ENCODE measurements at regions not wholly inside any gene's neighbourhood (a gene's known extent, or its start where the extent isn't known, plus 50 kb on each side); places are given as distances from the start of the nearest gene placed in this dataset.

GRCh38 chr18:2263303-2263890 is 307.9 kb downstream of the METTL4 start:
- H3K9me3 ChIP-seq (replicated peaks; ENCODE audit: insufficient read depth, low read length), result no peaks in the 10 kb centered on the region
- no peak overlapping the region for H3K4me3 ChIP-seq (ENCODE audit: low read length)
- no peaks in the 10 kb centered on the region for H3F3A ChIP-seq (ENCODE audit: insufficient read depth, low read length)
- no peaks in the 10 kb centered on the region for H3K79me2 ChIP-seq (ENCODE audit: low read length)
- H3K9me2 ChIP-seq (replicated peaks; ENCODE audit: insufficient read depth, low read length), result no peaks in the 10 kb centered on the region
- TF ChIP-seq EZH2phosphoT487 (IDR thresholded peaks at IDR 0.05; ENCODE audit: low read length), result no peak
- H3K27me3 ChIP-seq (replicated peaks; ENCODE audit: insufficient read depth, low read length), result no peaks in the 10 kb centered on the region
- H3K9ac ChIP-seq (ENCODE audit: low read length), result no peak overlapping the region
- H3K4me1 ChIP-seq (ENCODE audit: low read length), result no peaks in the 10 kb centered on the region
- no peak overlapping the region for H2AFZ ChIP-seq (ENCODE audit: low read length)
- H4K20me1 ChIP-seq (ENCODE audit: insufficient read depth, low read length), result no peaks in the 10 kb centered on the region
- H3K36me3 ChIP-seq (replicated peaks; ENCODE audit: insufficient read depth, low read length), result no peaks in the 10 kb centered on the region
- H3K4me2 ChIP-seq (ENCODE audit: low read depth, low read length), result no peak overlapping the region
- DNase-seq, result no peak
- no peak overlapping the region for H3K27ac ChIP-seq (ENCODE audit: low read length)

GRCh38 chr18:2274613-2275012 is 296.7 kb downstream of the METTL4 start:
- Histone ChIP-seq H3K27me3 (replicated peaks; ENCODE audit: insufficient read depth, low read length) (no peaks in the 10 kb centered on the region), H3K4me2 (ENCODE audit: low read depth, low read length) (no peak overlapping the region), H3K4me1 (ENCODE audit: low read length) (no peaks in the 10 kb centered on the region), H3F3A (ENCODE audit: insufficient read depth, low read length) (no peaks in the 10 kb centered on the region), H3K9me2 (replicated peaks; ENCODE audit: insufficient read depth, low read length) (no peaks in the 10 kb centered on the region), H2AFZ (ENCODE audit: low read length) (no peak overlapping the region), H4K20me1 (ENCODE audit: insufficient read depth, low read length) (no peaks in the 10 kb centered on the region), H3K79me2 (ENCODE audit: low read length) (no peaks in the 10 kb centered on the region), H3K9me3 (replicated peaks; ENCODE audit: insufficient read depth, low read length) (no peaks in the 10 kb centered on the region), H3K9ac (ENCODE audit: low read length) (no peak overlapping the region), H3K36me3 (replicated peaks; ENCODE audit: insufficient read depth, low read length) (no peaks in the 10 kb centered on the region), H3K4me3 (ENCODE audit: low read length) (no peak overlapping the region), H3K27ac (ENCODE audit: low read length) (no peak overlapping the region)
- TF ChIP-seq EZH2phosphoT487 (IDR thresholded peaks at IDR 0.05; ENCODE audit: low read length) (no peak), CTCF (IDR thresholded peaks at IDR 0.05; ENCODE audit: low read length) (no peak), EZH2 (optimal IDR thresholded peaks at IDR 0.05; ENCODE audit: low read depth, low read length) (no peak)
- DNase-seq, result no peak

- Histone ChIP-seq H3F3A (ENCODE audit: insufficient read depth, low read length) (no peaks in the 10 kb centered on the region), H3K4me1 (ENCODE audit: low read length) (no peaks in the 10 kb centered on the region), H4K20me1 (ENCODE audit: insufficient read depth, low read length) (no peaks in the 10 kb centered on the region), H3K27ac (ENCODE audit: low read length) (no peak overlapping the region), H3K9me2 (replicated peaks; ENCODE audit: insufficient read depth, low read length) (no peaks in the 10 kb centered on the region), H3K4me3 (ENCODE audit: low read length) (no peak overlapping the region), H3K79me2 (ENCODE audit: low read length) (no peaks in the 10 kb centered on the region), H3K9ac (ENCODE audit: low read length) (no peak overlapping the region), H3K36me3 (replicated peaks; ENCODE audit: insufficient read depth, low read length) (no peaks in the 10 kb centered on the region), H3K27me3 (replicated peaks; ENCODE audit: insufficient read depth, low read length) (no peaks in the 10 kb centered on the region), H3K4me2 (ENCODE audit: low read depth, low read length) (no peak overlapping the region), H2AFZ (ENCODE audit: low read length) (no peak overlapping the region), H3K9me3 (replicated peaks; ENCODE audit: insufficient read depth, low read length) (no peaks in the 10 kb centered on the region)
- no peak for DNase-seq
- TF ChIP-seq EZH2 (optimal IDR thresholded peaks at IDR 0.05; ENCODE audit: low read depth, low read length) (no peak), EZH2phosphoT487 (IDR thresholded peaks at IDR 0.05; ENCODE audit: low read length) (no peak), CTCF (IDR thresholded peaks at IDR 0.05; ENCODE audit: low read length) (no peak)
These were observed 290.2 kb downstream of the METTL4 start for GRCh38 chr18:2281086-2281485.

- Histone ChIP-seq H3K4me2 (ENCODE audit: low read depth, low read length) (no peak overlapping the region), H3K27ac (ENCODE audit: low read length) (no peak overlapping the region), H3F3A (ENCODE audit: insufficient read depth, low read length) (no peaks in the 10 kb centered on the region), H4K20me1 (ENCODE audit: insufficient read depth, low read length) (no peaks in the 10 kb centered on the region), H3K4me1 (ENCODE audit: low read length) (no peaks in the 10 kb centered on the region), H3K9ac (ENCODE audit: low read length) (no peak overlapping the region), H2AFZ (ENCODE audit: low read length) (no peak overlapping the region), H3K9me2 (replicated peaks; ENCODE audit: insufficient read depth, low read length) (no peaks in the 10 kb centered on the region), H3K4me3 (ENCODE audit: low read length) (no peak overlapping the region), H3K36me3 (replicated peaks; ENCODE audit: insufficient read depth, low read length) (no peaks in the 10 kb centered on the region), H3K79me2 (ENCODE audit: low read length) (no peaks in the 10 kb centered on the region), H3K9me3 (replicated peaks; ENCODE audit: insufficient read depth, low read length) (no peaks in the 10 kb centered on the region), H3K27me3 (replicated peaks; ENCODE audit: insufficient read depth, low read length) (no peaks in the 10 kb centered on the region)
- TF ChIP-seq EZH2 (optimal IDR thresholded peaks at IDR 0.05; ENCODE audit: low read depth, low read length) (no peak), EZH2phosphoT487 (IDR thresholded peaks at IDR 0.05; ENCODE audit: low read length) (no peak), CTCF (IDR thresholded peaks at IDR 0.05; ENCODE audit: low read length) (no peak)
- no peak for DNase-seq
These were observed 289.6 kb downstream of the METTL4 start for GRCh38 chr18:2281523-2282199.
